ENCODE measurements at regions not wholly inside any gene's neighbourhood (a gene's known extent, or its start where the extent isn't known, plus 50 kb on each side); places are given as distances from the start of the nearest gene placed in this dataset.

GRCh38 chr3:94441494-94441847 is 378.6 kb downstream of the NSUN3 start:
- ChIA-PET POLR2A (no interaction called here), CTCF (no interaction called here)
- no peak for DNase-seq (ENCODE audit: extremely low spot score)
- TF ChIP-seq HDGF (IDR thresholded peaks at IDR 0.05; ENCODE audit: borderline replicate concordance), result no peak
- TF ChIP-seq FOXA1 (IDR thresholded peaks at IDR 0.05), result no peak
- TF ChIP-seq FOXM1 (IDR thresholded peaks at IDR 0.05; ENCODE audit: borderline replicate concordance), result no peak
- no peak for TF ChIP-seq PKNOX1 (IDR thresholded peaks at IDR 0.05)
- no peak for TF ChIP-seq ELF4 (IDR thresholded peaks at IDR 0.05)
- TF ChIP-seq L3MBTL2 (conservative IDR thresholded peaks at IDR 0.05), result no peak
- no peak for TF ChIP-seq CTBP1 (IDR thresholded peaks at IDR 0.05; ENCODE audit: borderline replicate concordance)
- no peak for TF ChIP-seq TARDBP (IDR thresholded peaks at IDR 0.05)
- no peak for TF ChIP-seq NFRKB (IDR thresholded peaks at IDR 0.05)
- TF ChIP-seq SUZ12 (IDR thresholded peaks at IDR 0.05), result no peak
- TF ChIP-seq LEF1 (IDR thresholded peaks at IDR 0.05; ENCODE audit: borderline replicate concordance), result no peak

- TF ChIP-seq L3MBTL2 (conservative IDR thresholded peaks at IDR 0.05) (no peak), NFRKB (IDR thresholded peaks at IDR 0.05) (no peak), ZNF384 (IDR thresholded peaks at IDR 0.05) (no peak), FOXK2 (IDR thresholded peaks at IDR 0.05) (no peak)
- CTCF ChIA-PET, result no interaction called here
- POLR2A ChIA-PET, result no interaction called here
- DNase-seq (ENCODE audit: extremely low spot score), result no peak
These were observed 391.0 kb downstream of the NSUN3 start for GRCh38 chr3:94453864-94454263.

GRCh38 chr3:94459167-94459566 is 396.3 kb downstream of the NSUN3 start:
- DNase-seq (ENCODE audit: extremely low spot score), result no peak
- ChIA-PET POLR2A (no interaction called here), CTCF (no interaction called here)
- TF ChIP-seq SP1 (IDR thresholded peaks at IDR 0.05), result no peak
- no peak for TF ChIP-seq FOXK2 (IDR thresholded peaks at IDR 0.05)
- no peak for TF ChIP-seq L3MBTL2 (conservative IDR thresholded peaks at IDR 0.05)
- TF ChIP-seq TARDBP (IDR thresholded peaks at IDR 0.05), result no peak
- TF ChIP-seq CTBP1 (IDR thresholded peaks at IDR 0.05; ENCODE audit: borderline replicate concordance), result no peak
- no peak for TF ChIP-seq ZNF384 (IDR thresholded peaks at IDR 0.05)
- TF ChIP-seq BHLHE40 (IDR thresholded peaks at IDR 0.05; ENCODE audit: borderline replicate concordance), result no peak
- TF ChIP-seq LEF1 (IDR thresholded peaks at IDR 0.05; ENCODE audit: borderline replicate concordance), result no peak

GRCh38 chr3:94460931-94461330 is 398.1 kb downstream of the NSUN3 start:
- POLR2A ChIA-PET, result no interaction called here
- TF ChIP-seq CTBP1 (IDR thresholded peaks at IDR 0.05; ENCODE audit: borderline replicate concordance) (no peak), BHLHE40 (IDR thresholded peaks at IDR 0.05; ENCODE audit: borderline replicate concordance) (no peak), HDGF (IDR thresholded peaks at IDR 0.05; ENCODE audit: borderline replicate concordance) (no peak)
- DNase-seq (ENCODE audit: extremely low spot score), result no peak
- CTCF ChIA-PET, result no interaction called here

- DNase-seq (ENCODE audit: extremely low spot score), result no peak
- CTCF ChIA-PET, result no interaction called here
- POLR2A ChIA-PET, result no interaction called here
- TF ChIP-seq HDGF (IDR thresholded peaks at IDR 0.05; ENCODE audit: borderline replicate concordance) (no peak), FOXK2 (IDR thresholded peaks at IDR 0.05) (no peak), BHLHE40 (IDR thresholded peaks at IDR 0.05; ENCODE audit: borderline replicate concordance) (no peak), PKNOX1 (IDR thresholded peaks at IDR 0.05) (no peak), FOXA1 (IDR thresholded peaks at IDR 0.05) (no peak), ELF4 (IDR thresholded peaks at IDR 0.05) (no peak), FOXM1 (IDR thresholded peaks at IDR 0.05; ENCODE audit: borderline replicate concordance) (no peak)
These were observed 400.1 kb downstream of the NSUN3 start for GRCh38 chr3:94462931-94463330.

GRCh38 chr3:94472511-94472910 is 409.6 kb downstream of the NSUN3 start:
- ChIA-PET POLR2A (no interaction called here), CTCF (no interaction called here)
- DNase-seq (ENCODE audit: extremely low spot score), result no peak

GRCh38 chr3:94481226-94481898 is 418.5 kb downstream of the NSUN3 start:
- TF ChIP-seq FOXM1 (IDR thresholded peaks at IDR 0.05; ENCODE audit: borderline replicate concordance) (no peak), NFRKB (IDR thresholded peaks at IDR 0.05) (no peak), BHLHE40 (IDR thresholded peaks at IDR 0.05; ENCODE audit: borderline replicate concordance) (no peak), CTBP1 (IDR thresholded peaks at IDR 0.05; ENCODE audit: borderline replicate concordance) (no peak), PKNOX1 (IDR thresholded peaks at IDR 0.05) (no peak), L3MBTL2 (conservative IDR thresholded peaks at IDR 0.05) (no peak), SUZ12 (IDR thresholded peaks at IDR 0.05) (no peak), TARDBP (IDR thresholded peaks at IDR 0.05) (no peak), ZNF384 (IDR thresholded peaks at IDR 0.05) (no peak), FOXA1 (IDR thresholded peaks at IDR 0.05) (no peak), HDGF (IDR thresholded peaks at IDR 0.05; ENCODE audit: borderline replicate concordance) (no peak), SP1 (IDR thresholded peaks at IDR 0.05) (no peak), LEF1 (IDR thresholded peaks at IDR 0.05; ENCODE audit: borderline replicate concordance) (no peak), ELF4 (IDR thresholded peaks at IDR 0.05) (no peak), FOXK2 (IDR thresholded peaks at IDR 0.05) (no peak), ARNT (IDR thresholded peaks at IDR 0.05) (no peak)
- ChIA-PET CTCF (no interaction called here), POLR2A (no interaction called here)
- DNase-seq (ENCODE audit: extremely low spot score), result no peak

More at GRCh38 chr3:94472511-94472910, 409.6 kb downstream of the NSUN3 start:
- TF ChIP-seq BHLHE40 (IDR thresholded peaks at IDR 0.05; ENCODE audit: borderline replicate concordance) (no peak), FOXM1 (IDR thresholded peaks at IDR 0.05; ENCODE audit: borderline replicate concordance) (no peak)
